H1 (cell line): ENCODE measurements at regions not wholly inside any gene's neighbourhood (a gene's known extent, or its start where the extent isn't known, plus 50 kb on each side); places are given as distances from the start of the nearest gene placed in this dataset.

Experiments
- CTCF ChIA-PET: fragments of 300-600 bp; sonication (Branson Sonifier 250); formaldehyde crosslinking; loops from one replicate; lab custom pipeline; 2021; ENCODE audit not compliant: partially characterized antibody; lab: Charles Lee
- POLR2A ChIA-PET: fragments of 300-600 bp; sonication (Branson Sonifier 250); formaldehyde crosslinking; loops from one replicate; lab custom pipeline; 2021; ENCODE audit warnings: inconsistent platforms; ENCODE audit not compliant: partially characterized antibody; lab: Charles Lee
- DNase-seq, 2 experiments: peaks; one replicate each; pipeline versions ENCODE4 v3.0.0 to v3.0.0-alpha.2; 2010 to 2022; ENCODE audit warnings: low spot score in 2 of 2, low read depth in 1 of 2, mixed read lengths in 1 of 2
- FAIRE-seq: peaks from 2 replicates; lab custom pipeline; 2011; peaks lifted over from hg19 to GRCh38; lab: Jason Lieb, UNC
- H2AFZ ChIP-seq: 2 replicates; pipeline ENCODE4 v1.8.1; 2012; ENCODE audit warnings: low read length, inconsistent platforms
- H2AK5ac ChIP-seq: 2 replicates; pipeline ENCODE4 v1.6.1; 2013; ENCODE audit warnings: low read depth, low read length
- H2BK120ac ChIP-seq: replicated peaks from 2 replicates; pipeline ENCODE3; 2013; ENCODE audit warnings: low read depth, low read length, inconsistent platforms
- H2BK12ac ChIP-seq: 2 replicates; pipeline ENCODE4 v1.6.1; 2013; ENCODE audit warnings: low read depth, low read length
- H2BK15ac ChIP-seq: 2 replicates; pipeline ENCODE4 v1.6.1; 2013; ENCODE audit warnings: low read length
- H2BK20ac ChIP-seq: 2 replicates; pipeline ENCODE4 v1.6.1; 2013; ENCODE audit warnings: low read length
- H2BK5ac ChIP-seq: 2 replicates; pipeline ENCODE4 v1.6.1; 2013; ENCODE audit warnings: low read depth, low read length
- H3K14ac ChIP-seq: 2 replicates; pipeline ENCODE4 v1.6.1; 2013; ENCODE audit warnings: inconsistent platforms; ENCODE audit not compliant: insufficient read length
- H3K18ac ChIP-seq: 2 replicates; pipeline ENCODE4 v1.6.1; 2013; ENCODE audit warnings: low read length; ENCODE audit errors: extremely low read depth
- H3K23ac ChIP-seq: 2 replicates; pipeline ENCODE4 v1.6.1; 2013; ENCODE audit warnings: inconsistent platforms; ENCODE audit not compliant: insufficient read length
- H3K23me2 ChIP-seq: 2 replicates; pipeline ENCODE4 v1.6.1; 2013; ENCODE audit warnings: low read depth, low read length
- H3K27ac ChIP-seq: 2 replicates; pipeline ENCODE4 v1.6.1; 2011; ENCODE audit warnings: low read depth, low read length, inconsistent platforms
- H3K27me3 ChIP-seq, 4 experiments: replicated peaks in 1 of 4; 1 replicate in 1 of 4; 2 replicates in 3 of 4; pipeline versions ENCODE4 v1.6.1 to v1.8.1; 2011 to 2013; ENCODE audit warnings: low read length in 3 of 4, mild to moderate bottlenecking in 3 of 4, inconsistent platforms in 2 of 4, mixed read lengths in 2 of 4, moderate library complexity in 1 of 4; ENCODE audit not compliant: control insufficient read depth in 3 of 4, insufficient read depth in 3 of 4; ENCODE audit errors: extremely low read depth in 1 of 4
- H3K36me3 ChIP-seq, 4 experiments: 2 replicates each; pipeline versions ENCODE4 v1.6.1 to v1.8.1; 2011 to 2013; ENCODE audit warnings: mild to moderate bottlenecking in 4 of 4, low read length in 3 of 4, moderate library complexity in 2 of 4, control low read depth in 1 of 4, inconsistent platforms in 1 of 4; ENCODE audit not compliant: insufficient read depth in 4 of 4, control insufficient read depth in 2 of 4
- H3K4ac ChIP-seq: replicated peaks from 2 replicates; pipeline ENCODE3; 2013; ENCODE audit warnings: low read length, low read depth, mixed read lengths, inconsistent platforms; ENCODE audit not compliant: insufficient read length
- H3K4me1 ChIP-seq, 4 experiments: replicated peaks in 1 of 4; 1 replicate in 1 of 4; 2 replicates in 3 of 4; pipeline versions ENCODE4 v1.6.1 to v1.8.1; 2011 to 2013; ENCODE audit warnings: low read length in 3 of 4, inconsistent platforms in 2 of 4, mixed read lengths in 1 of 4; ENCODE audit not compliant: insufficient read depth in 4 of 4, control insufficient read depth in 3 of 4
- H3K4me2 ChIP-seq, 2 experiments: 2 replicates each; pipeline versions ENCODE4 v1.6.1 to v1.8.1; 2011 to 2013; ENCODE audit warnings: low read depth in 2 of 2, low read length in 2 of 2, control low read depth in 1 of 2, inconsistent platforms in 1 of 2, mild to moderate bottlenecking in 1 of 2; ENCODE audit not compliant: insufficient read depth in 1 of 2
- H3K4me3 ChIP-seq, 4 experiments: fragments of 200-600, 300-600 bp in 1 of 4; sonication (generic), shearing (Covaris generic), sonication (Bioruptor Twin) in 1 of 4; 2 replicates each; pipeline versions ENCODE4 v1.5.1 to v1.8.1; 2011 to 2016; ENCODE audit warnings: low read length in 4 of 4, low read depth in 3 of 4, control low read depth in 2 of 4, inconsistent platforms in 2 of 4, mild to moderate bottlenecking in 2 of 4, mixed read lengths in 1 of 4, moderate library complexity in 1 of 4; ENCODE audit not compliant: insufficient read depth in 2 of 4; ENCODE audit errors: extremely low read depth in 1 of 4
- H3K56ac ChIP-seq: replicated peaks from 2 replicates; pipeline ENCODE3; 2013; ENCODE audit warnings: low read depth, mild to moderate bottlenecking, mixed read lengths, low read length, inconsistent platforms; ENCODE audit not compliant: insufficient read length
- H3K79me1 ChIP-seq: 2 replicates; pipeline ENCODE4 v1.6.1; 2013; ENCODE audit warnings: low read depth, low read length, control low read depth
- H3K79me2 ChIP-seq, 2 experiments: 2 replicates each; pipeline versions ENCODE4 v1.6.1 to v1.8.1; 2012 to 2013; ENCODE audit warnings: low read length in 2 of 2, mild to moderate bottlenecking in 2 of 2, inconsistent platforms in 1 of 2; ENCODE audit not compliant: insufficient read depth in 2 of 2, control insufficient read depth in 1 of 2
- H3K9ac ChIP-seq, 4 experiments: replicated peaks in 1 of 4; 1 replicate in 1 of 4; 2 replicates in 3 of 4; pipeline versions ENCODE4 v1.6.1 to v1.8.1; 2011 to 2013; ENCODE audit warnings: low read depth in 3 of 4, low read length in 3 of 4, control low read depth in 2 of 4, mild to moderate bottlenecking in 2 of 4, moderate library complexity in 2 of 4, inconsistent platforms in 1 of 4; ENCODE audit errors: extremely low read depth in 1 of 4
- H3K9me3 ChIP-seq, 2 experiments: 2 replicates each; pipeline versions ENCODE4 v1.6.1 to v1.8.1; 2012 to 2013; ENCODE audit warnings: mild to moderate bottlenecking in 2 of 2, moderate library complexity in 2 of 2, control low read depth in 1 of 2, inconsistent platforms in 1 of 2, low read depth in 1 of 2, low read length in 1 of 2, mixed read lengths in 1 of 2; ENCODE audit not compliant: insufficient read depth in 2 of 2
- H4K20me1 ChIP-seq, 2 experiments: replicated peaks in 1 of 2; 2 replicates each; pipeline versions ENCODE3 to v1.8.1; 2011 to 2013; ENCODE audit warnings: inconsistent platforms in 2 of 2, low read length in 2 of 2, mild to moderate bottlenecking in 1 of 2; ENCODE audit not compliant: insufficient read depth in 2 of 2, control insufficient read depth in 1 of 2
- H4K5ac ChIP-seq: 2 replicates; pipeline ENCODE4 v1.6.1; 2013; ENCODE audit warnings: low read length, low read depth, mixed read lengths, inconsistent platforms; ENCODE audit not compliant: insufficient read length
- H4K8ac ChIP-seq: 2 replicates; pipeline ENCODE4 v1.8.0; 2013; ENCODE audit warnings: mild to moderate bottlenecking, moderate library complexity, low read length, inconsistent platforms; ENCODE audit not compliant: insufficient read depth; ENCODE audit errors: extremely low read depth
- H4K91ac ChIP-seq: replicated peaks from 2 replicates; pipeline ENCODE3; 2013; ENCODE audit warnings: low read length, mixed read lengths, inconsistent platforms; ENCODE audit not compliant: insufficient read length
- CBX8 ChIP-seq: fragments of 300-800, 300-1000 bp; sonication (generic); IDR thresholded peaks from 2 replicates; pipeline ENCODE4 v1.7.1; 2016; ENCODE audit warnings: low read depth, low read length, borderline replicate concordance
- CEBPB ChIP-seq: IDR thresholded peaks from 2 replicates; pipeline ENCODE4 v1.6.1; 2012; ENCODE audit warnings: low read depth, low read length
- KDM1A ChIP-seq: fragments of 200-600, 300-600 bp; sonication (generic); IDR thresholded peaks from 2 replicates; pipeline ENCODE4 v1.7.1; 2016; ENCODE audit warnings: mild to moderate bottlenecking, low read length, borderline replicate concordance
- MAX ChIP-seq: IDR thresholded peaks from 2 replicates; pipeline ENCODE4 v1.6.1; 2012; ENCODE audit warnings: inconsistent platforms
- NANOG ChIP-seq: IDR thresholded peaks from 2 replicates; pipeline ENCODE4 v1.6.1; 2011; ENCODE audit warnings: low read length, low read depth, mild to moderate bottlenecking, inconsistent platforms; ENCODE audit not compliant: insufficient read depth, poor library complexity, severe bottlenecking
- RAD21 ChIP-seq, 2 experiments: IDR thresholded peaks in 1 of 2; conservative IDR thresholded peaks in 1 of 2; 2 replicates each; pipeline ENCODE4 v1.6.1; 2011; ENCODE audit warnings: low read depth in 2 of 2, low read length in 2 of 2, improper control_type of control experiment in 1 of 2, inconsistent platforms in 1 of 2, mild to moderate bottlenecking in 1 of 2, moderate library complexity in 1 of 2
- SIN3A ChIP-seq, 2 experiments: IDR thresholded peaks in 1 of 2; conservative IDR thresholded peaks in 1 of 2; 2 replicates each; pipeline ENCODE4 v1.6.1; 2011 to 2012; ENCODE audit warnings: low read length in 2 of 2, improper control_type of control experiment in 1 of 2, low read depth in 1 of 2, mild to moderate bottlenecking in 1 of 2
- SIRT6 ChIP-seq: IDR thresholded peaks from one replicate; pipeline ENCODE4 v1.7.1; 2012; ENCODE audit warnings: low read length, inconsistent platforms
- SP4 ChIP-seq: IDR thresholded peaks from 2 replicates; pipeline ENCODE4 v1.6.1; 2012; ENCODE audit warnings: low read length, inconsistent platforms
- WGBS, 2 experiments: shearing (Covaris generic) in 1 of 2; methylation state at CpG; one replicate each; pipeline versions ENCODE4 v1.1.6 to v1.1.7; 2013 to 2015; ENCODE audit warnings: low lambda C conversion rate in 2 of 2, mixed read lengths in 2 of 2, inconsistent platforms in 1 of 2, low coverage in 1 of 2, missing lambda C conversion rate in 1 of 2; ENCODE audit not compliant: insufficient replicate concordance in 2 of 2, insufficient coverage in 1 of 2, insufficient read length in 1 of 2; ENCODE audit errors: extremely low coverage in 1 of 2, missing lambda C conversion rate in 1 of 2; 5-methylcytosine and 5-hydroxymethylcytosine counted together

- TF ChIP-seq CBX8 = no peak
- TF ChIP-seq SIRT6 = no peak
- TF ChIP-seq KDM1A = no peak
- TF ChIP-seq MAX = no peak
- no peak for TF ChIP-seq CEBPB
- no peak for TF ChIP-seq NANOG
- no peak for TF ChIP-seq SP4
- no peak for TF ChIP-seq SIN3A (conservative IDR thresholded peaks at IDR 0.05 in 1 of 2, IDR thresholded peaks at IDR 0.05 in 1 of 2; ENCODE audit: low read depth in 1 of 2, low read length in 2 of 2)
- no peak for TF ChIP-seq RAD21 (IDR thresholded peaks at IDR 0.05 in 1 of 2, conservative IDR thresholded peaks at IDR 0.05 in 1 of 2; ENCODE audit: low read depth in 2 of 2, low read length in 2 of 2)
- no peak overlapping the region for H2BK20ac ChIP-seq
- H3K23me2 ChIP-seq = no peaks in the 10 kb centered on the region
- no peak overlapping the region for H2BK5ac ChIP-seq
- no peaks in the 10 kb centered on the region for H3K79me1 ChIP-seq
- no peak overlapping the region for H3K14ac ChIP-seq
- H3K36me3 ChIP-seq = no peaks in the 10 kb centered on the region
- H3K18ac ChIP-seq = no peak overlapping the region
- no peak overlapping the region for H3K4me2 ChIP-seq
- H3K79me2 ChIP-seq = no peaks in the 10 kb centered on the region
- DNase-seq = no peak
- no peak overlapping the region for H3K23ac ChIP-seq
- H2AK5ac ChIP-seq = no peak overlapping the region
- H3K4me3 ChIP-seq = no peak overlapping the region
- ChIA-PET CTCF (interaction anchor here (1.9 kb wide), 1 partner anchor 61 kb away, joined by 4 read pairs; no protein-coding TSS in a partner anchor), POLR2A (no interaction called here)
- H2BK120ac ChIP-seq = no peak overlapping the region
- H3K4me1 ChIP-seq = no peaks in the 10 kb centered on the region
- no peak overlapping the region for H4K91ac ChIP-seq
- H3K27me3 ChIP-seq = no peaks in the 10 kb centered on the region; a peak in 1 of 7 replicates
- H2BK12ac ChIP-seq = no peak overlapping the region
- H3K4ac ChIP-seq = no peak overlapping the region
- no peak overlapping the region for H4K8ac ChIP-seq
- 74% methylated on average over 3 of the region's 3 CpGs; no CpG with 5 or more reads in 1 of the 2 experiments for WGBS, 2 experiments
- no peak overlapping the region for H2AFZ ChIP-seq
- H4K20me1 ChIP-seq = no peaks in the 10 kb centered on the region
- no peak overlapping the region for H4K5ac ChIP-seq
- no peak overlapping the region for H3K9ac ChIP-seq
- no peak overlapping the region for H3K27ac ChIP-seq
- no peak for FAIRE-seq
- no peak overlapping the region for H2BK15ac ChIP-seq
- no peak overlapping the region for H3K56ac ChIP-seq
- H3K9me3 ChIP-seq = peaks cover 2 to 4% of the 10 kb centered on the region in 2 experiments; a peak in 2 of 4 replicates
Measured at GRCh38 chr1:112776688-112777087, 61.6 kb upstream of the PPM1J start.
